ENCODE measurements at regions not wholly inside any gene's neighbourhood (a gene's known extent, or its start where the extent isn't known, plus 50 kb on each side); places are given as distances from the start of the nearest gene placed in this dataset.

DNA sequence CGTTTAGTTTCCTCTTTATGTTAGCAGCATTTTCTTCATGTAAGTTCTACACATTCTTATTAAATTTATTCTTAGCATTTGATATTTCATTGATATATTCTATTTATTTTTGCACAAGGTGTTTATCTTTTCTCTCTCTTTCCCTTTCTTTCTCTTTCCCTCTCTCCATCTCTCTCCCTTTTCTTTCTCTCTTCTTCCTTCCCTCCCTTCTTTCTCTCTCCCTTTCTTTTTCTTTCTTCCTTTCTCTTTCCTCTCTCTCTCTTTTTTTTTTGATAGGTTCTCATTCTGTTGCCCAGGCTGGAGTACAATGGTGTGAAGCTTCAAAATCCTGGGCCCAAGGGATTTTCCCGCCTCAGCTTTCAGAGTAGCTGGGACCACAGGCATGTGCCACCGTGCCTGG lies 176.4 kb downstream of the AXIN2 start:
- H3K36me3 Mint-ChIP-seq (ENCODE audit: low read depth) = no peaks in the 10 kb centered on the region
- H3K27ac Mint-ChIP-seq = no peak overlapping the region
- peaks cover 6% of the 10 kb centered on the region for H3K9me3 Mint-ChIP-seq
- H3K4me3 Mint-ChIP-seq = no peak overlapping the region
- H3K4me1 Mint-ChIP-seq (ENCODE audit: low read depth) = no peaks in the 10 kb centered on the region
- H3K27me3 Mint-ChIP-seq (ENCODE audit: low read depth) = no peaks in the 10 kb centered on the region

DNA sequence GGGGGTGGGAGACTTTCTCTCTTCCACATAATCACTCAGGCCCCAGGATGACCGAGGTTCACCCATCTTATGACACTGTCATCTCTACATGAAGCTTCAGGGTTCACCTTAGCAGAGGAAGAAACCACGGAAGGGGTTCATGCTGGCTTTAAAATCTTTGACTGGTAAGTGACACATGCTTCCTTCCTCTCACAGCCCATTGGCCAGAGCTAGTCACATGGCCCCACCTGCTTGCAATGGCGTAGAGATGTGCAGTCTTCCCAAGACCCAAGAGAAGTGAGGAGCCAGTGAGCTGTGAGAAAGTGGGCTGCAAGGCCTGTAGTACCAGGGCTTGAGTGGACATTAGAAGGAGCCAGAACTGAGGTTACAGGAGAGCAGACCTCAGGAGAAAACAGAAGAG lies 180.3 kb downstream of the AXIN2 start:
- Mint-ChIP-seq H3K36me3 (ENCODE audit: low read depth) (no peaks in the 10 kb centered on the region), H3K27ac (no peak overlapping the region), H3K4me1 (ENCODE audit: low read depth) (no peaks in the 10 kb centered on the region), H3K27me3 (ENCODE audit: low read depth) (no peaks in the 10 kb centered on the region), H3K4me3 (no peak overlapping the region), H3K9me3 (peaks cover 6% of the 10 kb centered on the region)

DNA sequence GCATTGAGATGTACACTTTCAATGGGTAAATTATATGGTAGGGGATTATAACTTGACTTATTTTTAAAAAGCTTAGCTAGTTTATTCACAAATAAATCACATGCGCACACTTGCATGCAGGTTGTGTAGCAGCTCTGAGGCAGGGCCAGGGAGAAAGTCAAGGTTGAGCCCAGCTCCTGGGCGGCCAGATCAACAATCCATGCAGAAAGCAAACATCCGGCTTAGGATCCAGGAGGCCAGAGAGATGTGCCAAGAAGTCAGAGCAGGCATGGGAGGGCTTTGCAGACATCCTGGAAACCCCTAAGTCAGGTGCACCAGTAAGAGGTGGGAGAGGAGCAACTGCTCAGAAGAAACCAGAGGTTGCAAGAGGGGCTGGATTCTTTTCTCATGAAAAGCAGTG lies 186.5 kb downstream of the AXIN2 start:
- Mint-ChIP-seq H3K4me1 (ENCODE audit: low read depth) (peaks cover 2% of the 10 kb centered on the region), H3K4me3 (no peak overlapping the region), H3K9me3 (no peaks in the 10 kb centered on the region), H3K36me3 (ENCODE audit: low read depth) (no peaks in the 10 kb centered on the region), H3K27ac (no peak overlapping the region), H3K27me3 (ENCODE audit: low read depth) (peaks cover 6% of the 10 kb centered on the region)

DNA sequence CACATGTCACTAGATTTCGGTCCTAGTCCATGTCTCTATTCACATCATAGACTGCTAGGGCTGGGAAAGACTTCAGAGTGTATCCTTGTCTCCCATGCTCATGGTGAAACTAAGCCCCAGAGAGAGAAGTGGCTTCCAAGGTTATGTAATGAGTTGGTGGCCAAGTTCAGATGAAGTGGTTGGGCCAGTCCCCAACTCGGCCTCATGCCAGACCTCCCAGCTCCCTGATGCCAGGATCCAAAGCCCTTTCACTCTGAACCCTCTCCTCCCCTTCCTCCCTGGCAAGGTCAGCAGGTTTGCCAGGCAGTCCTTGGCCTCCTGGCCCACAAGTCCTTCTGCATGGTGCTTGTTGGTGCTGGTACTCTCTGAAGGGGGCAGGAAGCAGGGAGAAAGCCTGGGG lies 189.7 kb downstream of the AXIN2 start:
- H3K27me3 Mint-ChIP-seq (ENCODE audit: low read depth) = peaks cover 6% of the 10 kb centered on the region
- no peak overlapping the region for H3K4me3 Mint-ChIP-seq
- H3K4me1 Mint-ChIP-seq (ENCODE audit: low read depth) = peaks cover 2% of the 10 kb centered on the region
- H3K9me3 Mint-ChIP-seq = no peaks in the 10 kb centered on the region
- H3K27ac Mint-ChIP-seq = no peak overlapping the region
- no peaks in the 10 kb centered on the region for H3K36me3 Mint-ChIP-seq (ENCODE audit: low read depth)

DNA sequence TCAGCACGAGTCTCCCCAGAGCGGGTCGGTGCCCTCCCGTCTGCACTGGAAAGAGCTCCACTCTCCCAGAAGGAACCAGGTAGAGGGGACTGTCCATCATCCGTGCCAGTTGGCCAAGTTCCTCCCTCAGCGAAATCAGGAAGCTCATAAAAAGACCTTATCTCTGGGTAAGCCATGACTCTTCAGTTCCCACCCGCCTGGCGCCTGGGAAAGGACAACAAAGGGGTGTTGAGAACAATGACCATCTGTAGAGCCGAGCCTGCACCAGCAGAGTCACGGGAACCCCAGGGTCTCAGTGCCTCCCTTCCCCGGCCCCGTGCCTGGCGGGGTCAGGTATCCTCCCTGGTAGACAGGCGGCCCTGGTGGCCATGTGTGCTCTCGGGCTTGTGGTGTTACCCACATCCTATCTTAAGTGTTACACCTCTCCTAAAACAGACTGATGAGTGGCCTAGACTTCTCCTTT lies 190.7 kb downstream of the AXIN2 start:
- H3K27ac Mint-ChIP-seq = no peak overlapping the region
- peaks cover 6% of the 10 kb centered on the region for H3K27me3 Mint-ChIP-seq (ENCODE audit: low read depth)
- H3K9me3 Mint-ChIP-seq = no peaks in the 10 kb centered on the region
- peaks cover 2% of the 10 kb centered on the region for H3K4me1 Mint-ChIP-seq (ENCODE audit: low read depth)
- no peaks in the 10 kb centered on the region for H3K36me3 Mint-ChIP-seq (ENCODE audit: low read depth)
- no peak overlapping the region for H3K4me3 Mint-ChIP-seq

DNA sequence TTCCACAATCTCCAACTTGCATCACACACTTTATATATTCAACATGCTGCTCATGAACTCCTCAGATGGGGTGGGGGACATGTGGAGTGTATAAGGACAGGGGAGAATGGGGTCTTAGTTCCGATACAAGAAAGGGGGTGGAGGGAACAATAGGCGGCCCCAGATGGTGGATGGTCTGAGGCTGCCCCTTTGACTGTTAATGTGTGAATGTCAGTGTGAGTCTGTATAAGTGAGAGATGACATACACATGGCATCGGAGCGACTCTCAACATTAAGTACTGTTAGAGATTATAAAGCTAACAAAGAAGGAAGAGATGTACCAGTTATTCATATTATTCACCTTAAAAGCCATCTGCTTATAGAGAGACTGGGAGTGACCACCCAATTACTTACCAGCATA lies 193.1 kb downstream of the AXIN2 start:
- H3K36me3 Mint-ChIP-seq (ENCODE audit: low read depth) = no peaks in the 10 kb centered on the region
- no peak overlapping the region for H3K4me3 Mint-ChIP-seq
- H3K27me3 Mint-ChIP-seq (ENCODE audit: low read depth) = peaks cover 6% of the 10 kb centered on the region
- H3K4me1 Mint-ChIP-seq (ENCODE audit: low read depth) = peaks cover 2% of the 10 kb centered on the region
- H3K27ac Mint-ChIP-seq = no peak overlapping the region
- no peaks in the 10 kb centered on the region for H3K9me3 Mint-ChIP-seq

DNA sequence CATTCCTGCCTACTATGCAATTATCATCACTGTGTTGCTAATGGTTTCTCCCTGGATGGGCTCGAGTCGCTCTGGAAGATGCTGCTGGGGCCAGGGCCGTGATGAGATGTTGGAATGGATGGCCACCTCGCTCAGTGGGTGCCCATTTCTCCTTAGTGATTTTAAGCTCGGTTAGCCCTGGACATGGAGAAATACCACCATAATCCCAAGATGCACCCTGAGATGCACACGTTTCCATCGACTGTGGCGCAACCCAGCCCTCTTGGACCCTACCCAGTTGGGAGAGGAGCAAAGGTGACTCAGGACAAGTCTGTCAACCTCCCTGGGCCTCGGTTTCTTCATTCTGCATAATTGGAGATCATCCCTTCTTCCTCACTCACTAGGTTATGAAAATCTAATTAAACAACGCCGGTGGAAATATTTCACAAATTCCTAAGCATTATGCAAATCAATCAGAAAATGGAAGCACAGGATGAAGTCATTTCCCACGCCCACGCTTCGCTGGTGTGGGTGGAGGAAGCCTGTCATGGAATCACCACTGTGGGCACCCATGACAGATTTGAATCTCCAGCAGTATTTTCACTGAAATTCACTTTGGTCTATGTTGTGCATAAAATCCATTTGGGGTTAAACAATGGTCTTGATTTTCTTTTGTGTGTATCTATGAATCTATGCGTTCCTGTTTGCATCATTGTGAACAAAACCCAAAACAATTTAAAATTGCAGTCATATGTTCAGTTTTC lies 195.2 kb downstream of the AXIN2 start:
- H3K4me3 Mint-ChIP-seq = no peak overlapping the region
- H3K36me3 Mint-ChIP-seq (ENCODE audit: low read depth) = no peaks in the 10 kb centered on the region
- H3K9me3 Mint-ChIP-seq = no peaks in the 10 kb centered on the region
- H3K27ac Mint-ChIP-seq = no peak overlapping the region
- peaks cover 3% of the 10 kb centered on the region for H3K27me3 Mint-ChIP-seq (ENCODE audit: low read depth)
- H3K4me1 Mint-ChIP-seq (ENCODE audit: low read depth) = peaks cover 2% of the 10 kb centered on the region

DNA sequence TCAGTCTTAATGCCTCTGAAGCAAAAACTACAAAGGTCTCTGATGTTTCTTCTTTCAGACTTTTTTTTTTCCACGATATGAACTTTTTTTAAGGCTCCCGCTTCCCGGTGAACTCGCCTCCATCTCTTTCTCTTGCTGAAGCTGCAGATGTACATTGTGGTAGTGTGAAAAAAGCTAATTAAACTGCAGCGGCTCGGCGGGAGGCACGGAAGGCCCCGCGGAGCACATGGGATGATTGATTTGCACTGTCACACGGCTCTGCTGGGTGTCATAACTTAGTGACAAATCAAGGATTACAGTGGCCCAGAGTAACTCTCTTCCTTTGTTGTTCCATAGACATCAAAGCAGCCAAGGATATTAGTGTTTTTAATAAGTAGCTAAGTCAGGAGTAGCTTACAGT lies 196.3 kb downstream of the AXIN2 start:
- Mint-ChIP-seq H3K27me3 (ENCODE audit: low read depth) (no peaks in the 10 kb centered on the region), H3K27ac (no peak overlapping the region), H3K4me3 (no peak overlapping the region), H3K36me3 (ENCODE audit: low read depth) (no peaks in the 10 kb centered on the region), H3K4me1 (ENCODE audit: low read depth) (no peaks in the 10 kb centered on the region), H3K9me3 (no peaks in the 10 kb centered on the region)

DNA sequence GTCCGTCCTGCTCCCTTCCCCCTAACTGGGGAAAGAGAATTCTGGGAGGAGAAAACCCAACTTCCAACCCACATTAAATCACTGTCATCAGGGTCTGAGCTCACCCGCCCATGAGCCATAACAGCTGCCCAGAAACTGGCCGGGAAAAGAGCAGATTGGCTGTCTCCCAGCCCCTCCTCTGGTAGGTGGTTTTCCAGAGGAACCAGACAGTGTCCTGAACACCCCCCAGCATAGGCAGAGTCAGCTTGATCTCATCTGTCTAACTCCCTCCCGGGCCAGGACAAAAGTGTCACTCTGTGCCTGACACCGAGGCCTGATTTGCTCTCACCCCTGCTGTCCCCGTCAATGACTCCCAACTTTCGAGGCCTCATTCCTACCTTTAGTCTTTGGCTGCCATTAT lies 197.0 kb downstream of the AXIN2 start:
- Mint-ChIP-seq H3K9me3 (no peaks in the 10 kb centered on the region), H3K4me1 (ENCODE audit: low read depth) (no peaks in the 10 kb centered on the region), H3K36me3 (ENCODE audit: low read depth) (no peaks in the 10 kb centered on the region), H3K27ac (no peak overlapping the region), H3K4me3 (no peak overlapping the region), H3K27me3 (ENCODE audit: low read depth) (no peaks in the 10 kb centered on the region)

DNA sequence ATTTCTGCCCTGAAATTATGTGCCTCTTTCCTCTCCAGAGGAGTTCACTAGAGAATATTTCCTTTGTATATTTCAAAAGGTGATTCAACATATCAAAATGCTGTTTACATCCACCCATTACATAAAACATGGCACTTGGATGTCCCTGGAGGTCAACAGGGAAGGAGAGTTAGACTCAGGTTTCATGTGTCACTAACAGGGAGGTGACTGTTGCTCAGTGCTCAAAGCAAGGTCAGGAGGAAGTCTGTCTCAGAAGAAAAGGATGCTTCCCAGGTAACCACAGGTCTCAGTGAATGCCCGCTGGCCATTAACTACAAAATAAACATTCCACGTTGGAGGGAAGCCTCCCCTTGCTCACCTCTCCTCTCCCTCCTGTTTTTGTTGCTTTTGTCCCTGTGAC lies 198.6 kb downstream of the AXIN2 start:
- Mint-ChIP-seq H3K27ac (no peak overlapping the region), H3K36me3 (ENCODE audit: low read depth) (no peaks in the 10 kb centered on the region), H3K4me3 (no peak overlapping the region), H3K4me1 (ENCODE audit: low read depth) (peaks cover 2% of the 10 kb centered on the region), H3K9me3 (no peaks in the 10 kb centered on the region), H3K27me3 (ENCODE audit: low read depth) (peaks cover 4% of the 10 kb centered on the region)

DNA sequence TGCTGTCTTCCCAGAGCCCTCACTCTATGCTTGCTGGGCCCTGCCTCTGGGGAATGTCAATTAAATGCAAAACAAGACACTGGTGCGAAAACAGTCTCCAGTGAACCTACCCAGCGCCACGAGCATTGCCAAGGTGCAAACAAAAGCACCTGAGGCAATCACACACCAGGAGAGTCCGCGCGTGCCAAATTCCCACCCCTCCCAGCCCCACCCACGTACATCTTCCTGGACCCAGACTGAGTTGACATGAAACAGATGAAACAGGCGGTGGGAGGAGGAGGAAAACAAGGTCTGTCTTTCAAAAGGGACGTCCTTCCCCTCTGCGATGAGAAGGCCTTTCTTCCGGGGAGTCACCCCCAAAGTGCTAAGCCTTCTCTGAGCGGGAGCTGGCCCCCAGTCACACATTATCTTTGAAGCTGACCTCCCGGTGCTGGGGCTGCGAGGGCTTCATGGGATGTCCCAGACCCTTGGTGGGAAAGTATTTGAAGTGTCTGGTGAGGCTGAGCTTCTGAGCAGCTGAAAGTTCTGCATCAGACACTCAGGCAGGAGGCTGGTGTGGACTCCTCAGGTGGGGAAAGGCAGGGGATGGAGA lies 200.4 kb downstream of the AXIN2 start:
- no peak overlapping the region for H3K4me3 Mint-ChIP-seq
- no peaks in the 10 kb centered on the region for H3K36me3 Mint-ChIP-seq (ENCODE audit: low read depth)
- H3K4me1 Mint-ChIP-seq (ENCODE audit: low read depth) = peaks cover 2% of the 10 kb centered on the region
- no peak overlapping the region for H3K27ac Mint-ChIP-seq
- H3K27me3 Mint-ChIP-seq (ENCODE audit: low read depth) = peaks cover 8% of the 10 kb centered on the region
- H3K9me3 Mint-ChIP-seq = no peaks in the 10 kb centered on the region

DNA sequence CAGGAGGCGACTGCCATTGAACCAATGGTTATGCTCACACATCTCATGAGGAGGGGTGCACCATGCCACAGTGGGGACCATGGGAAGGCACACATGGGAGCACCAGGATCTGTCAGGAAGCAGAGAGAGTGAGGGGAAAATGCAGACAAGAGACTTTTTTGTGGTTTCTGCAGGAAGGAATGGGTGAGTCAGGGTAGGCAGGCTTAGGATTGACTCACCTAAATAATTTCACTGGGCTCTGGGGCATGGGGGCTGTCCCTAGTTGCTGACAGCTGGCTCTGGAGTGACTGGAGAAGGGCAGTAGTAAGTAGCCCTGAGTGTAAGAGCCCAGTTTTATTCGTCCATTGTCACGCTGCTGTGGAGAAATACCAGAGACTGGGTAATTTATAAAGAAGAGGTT lies 202.4 kb downstream of the AXIN2 start:
- no peak overlapping the region for H3K4me3 Mint-ChIP-seq
- peaks cover 2% of the 10 kb centered on the region for H3K4me1 Mint-ChIP-seq (ENCODE audit: low read depth)
- H3K27me3 Mint-ChIP-seq (ENCODE audit: low read depth) = peaks cover 8% of the 10 kb centered on the region
- no peaks in the 10 kb centered on the region for H3K36me3 Mint-ChIP-seq (ENCODE audit: low read depth)
- no peaks in the 10 kb centered on the region for H3K9me3 Mint-ChIP-seq
- H3K27ac Mint-ChIP-seq = no peak overlapping the region

DNA sequence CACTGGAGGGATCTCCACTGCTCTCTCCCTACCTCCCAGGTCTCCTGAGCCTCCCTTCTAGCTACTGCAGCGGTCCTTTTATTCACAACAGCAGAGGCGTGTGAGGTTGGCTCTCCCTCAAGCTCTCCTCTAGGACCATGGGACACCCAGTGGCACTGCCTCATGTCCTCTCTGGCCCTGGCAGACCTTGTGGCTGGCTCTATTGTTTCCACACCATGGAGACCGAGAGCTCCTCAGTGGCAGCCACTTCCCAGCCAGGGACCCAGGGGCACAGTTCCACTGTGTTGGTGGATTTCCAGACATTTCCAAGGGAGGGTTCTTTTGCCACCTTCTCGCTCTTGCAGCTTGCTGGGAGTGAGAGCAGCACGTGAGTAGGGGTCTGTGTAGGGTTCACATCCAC lies 204.9 kb downstream of the AXIN2 start:
- peaks cover 2% of the 10 kb centered on the region for H3K4me1 Mint-ChIP-seq (ENCODE audit: low read depth)
- H3K9me3 Mint-ChIP-seq = no peaks in the 10 kb centered on the region
- peaks cover 8% of the 10 kb centered on the region for H3K27me3 Mint-ChIP-seq (ENCODE audit: low read depth)
- H3K36me3 Mint-ChIP-seq (ENCODE audit: low read depth) = no peaks in the 10 kb centered on the region
- no peak overlapping the region for H3K27ac Mint-ChIP-seq
- H3K4me3 Mint-ChIP-seq = no peak overlapping the region

DNA sequence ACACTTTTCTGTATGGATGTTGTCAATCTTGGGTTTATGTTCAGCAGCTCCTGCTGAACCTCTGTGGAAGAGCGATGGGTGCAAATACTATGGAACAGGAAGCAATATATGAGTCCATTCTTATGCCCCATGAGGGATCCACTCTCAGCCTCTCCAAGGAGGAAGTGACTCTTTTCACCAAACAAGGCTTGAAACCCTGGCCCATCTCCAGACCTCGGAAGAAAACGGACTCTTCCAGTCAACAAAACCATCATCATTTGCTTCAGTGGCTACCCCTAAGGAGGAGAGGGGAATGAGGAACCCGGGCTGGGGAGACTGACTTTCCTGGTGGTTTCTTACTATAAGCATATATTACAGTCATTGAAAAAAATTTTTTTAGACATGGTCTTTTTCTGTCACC lies 206.2 kb downstream of the AXIN2 start:
- Mint-ChIP-seq H3K4me3 (no peak overlapping the region), H3K4me1 (ENCODE audit: low read depth) (peaks cover 2% of the 10 kb centered on the region), H3K27ac (no peak overlapping the region), H3K27me3 (ENCODE audit: low read depth) (peaks cover 8% of the 10 kb centered on the region), H3K9me3 (no peaks in the 10 kb centered on the region), H3K36me3 (ENCODE audit: low read depth) (no peaks in the 10 kb centered on the region)

DNA sequence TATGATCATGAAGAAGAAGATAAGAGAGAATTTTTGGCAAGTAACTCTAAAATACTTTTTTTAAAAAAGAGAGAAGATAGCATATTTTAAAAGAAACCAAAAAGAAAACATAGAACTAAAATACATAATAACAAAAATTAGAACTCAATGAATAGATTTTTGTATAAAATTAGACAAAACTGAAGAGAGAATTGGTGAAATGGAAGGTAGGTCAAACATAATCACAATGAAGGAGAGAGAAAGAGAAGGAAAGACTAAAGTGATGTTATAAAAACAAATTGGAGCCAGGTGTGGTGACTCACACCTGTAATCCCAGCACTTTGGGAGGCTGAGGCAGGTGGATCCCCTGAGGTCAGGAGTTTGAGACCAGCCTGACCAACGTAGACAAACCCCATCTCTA lies 211.5 kb downstream of the AXIN2 start:
- no peaks in the 10 kb centered on the region for H3K27me3 Mint-ChIP-seq (ENCODE audit: low read depth)
- no peaks in the 10 kb centered on the region for H3K4me1 Mint-ChIP-seq (ENCODE audit: low read depth)
- no peaks in the 10 kb centered on the region for H3K36me3 Mint-ChIP-seq (ENCODE audit: low read depth)
- peaks cover 4% of the 10 kb centered on the region for H3K9me3 Mint-ChIP-seq
- H3K4me3 Mint-ChIP-seq = no peak overlapping the region
- no peak overlapping the region for H3K27ac Mint-ChIP-seq
